GM18519 (cell line): ENCODE measurements at regions not wholly inside any gene's neighbourhood (a gene's known extent, or its start where the extent isn't known, plus 50 kb on each side); places are given as distances from the start of the nearest gene placed in this dataset.
A peak's percentile ranks its signal among the peaks of the same experiment; 100 is the strongest.

ENCODE experiments used
- ATAC-seq: cut with Tn5 transposase; IDR thresholded peaks from one replicate; pipeline ENCODE4 v1.9.1; 2021; ENCODE audit warnings: mild to moderate bottlenecking, moderate library complexity; ENCODE audit not compliant: unreplicated experiment, low FRiP score

- ATAC-seq = no peak
These were observed 53.2 kb upstream of the TFEC start for GRCh38 chr7:116083796-116084195.

- no peak for ATAC-seq
These were observed 56.0 kb upstream of the TFEC start for GRCh38 chr7:116086547-116087045.

- no peak for ATAC-seq
These were observed 56.7 kb upstream of the TFEC start for GRCh38 chr7:116087291-116087690.

GRCh38 chr7:116087984-116088383 lies 57.4 kb upstream of the TFEC start:
- ATAC-seq = no peak

- no peak for ATAC-seq
These were observed 58.7 kb upstream of the TFEC start for GRCh38 chr7:116089293-116089692.

GRCh38 chr7:116093516-116094301 lies 63.1 kb upstream of the TFEC start:
- no peak for ATAC-seq

GRCh38 chr7:116095396-116095795 lies 64.8 kb upstream of the TFEC start:
- no peak for ATAC-seq

GRCh38 chr7:116097365-116098009 lies 66.9 kb upstream of the TFEC start:
- ATAC-seq = peak; percentile 42

GRCh38 chr7:116098175-116098574 lies 67.6 kb upstream of the TFEC start:
- ATAC-seq = no peak

GRCh38 chr7:116100626-116101025 lies 70.1 kb upstream of the TFEC start:
- no peak for ATAC-seq

- no peak for ATAC-seq
These were observed 71.1 kb upstream of the TFEC start for GRCh38 chr7:116101704-116102103.

GRCh38 chr7:116111475-116111874 lies 80.9 kb upstream of the TFEC start:
- no peak for ATAC-seq

- no peak for ATAC-seq
These were observed 82.7 kb upstream of the TFEC start for GRCh38 chr7:116113310-116113709.

GRCh38 chr7:116120839-116121238 lies 89.5 kb upstream of the TES start:
- no peak for ATAC-seq

GRCh38 chr7:116122972-116123595 lies 87.3 kb upstream of the TES start:
- ATAC-seq = peak; percentile 53

- ATAC-seq = no peak
These were observed 82.2 kb upstream of the TES start for GRCh38 chr7:116128139-116128538.

GRCh38 chr7:116135306-116135705 lies 75.0 kb upstream of the TES start:
- no peak for ATAC-seq

- ATAC-seq = peak; percentile 95
These were observed 72.0 kb upstream of the TES start for GRCh38 chr7:116138202-116138801.

- ATAC-seq = no peak
These were observed 71.3 kb upstream of the TES start for GRCh38 chr7:116139007-116139406.

GRCh38 chr7:116139807-116140206 lies 70.5 kb upstream of the TES start:
- no peak for ATAC-seq

- ATAC-seq = no peak
These were observed 68.0 kb upstream of the TES start for GRCh38 chr7:116142374-116142773.
